Activated CD4-positive, alpha-beta T cell treated with anti-CD3 and anti-CD28 coated beads, Interleukin-2, amount 10 ng/mL, durations not matched to agents 24 days and 14 days (primary cell): ENCODE measurements at regions not wholly inside any gene's neighbourhood (a gene's known extent, or its start where the extent isn't known, plus 50 kb on each side); places are given as distances from the start of the nearest gene placed in this dataset.

Experiments used
- DNase-seq: peaks from one replicate; pipeline ENCODE4 v3.0.0; 2022
- H3K27ac Mint-ChIP-seq: one replicate; pipeline ENCODE4 v1.8.0; 2022; ENCODE audit warnings: mild to moderate bottlenecking, mixed read lengths
- H3K27me3 Mint-ChIP-seq: one replicate; pipeline ENCODE4 v1.8.0; 2022; ENCODE audit warnings: mixed read lengths
- H3K36me3 Mint-ChIP-seq: one replicate; pipeline ENCODE4 v1.8.0; 2022; ENCODE audit warnings: low read depth, mild to moderate bottlenecking, mixed read lengths
- H3K4me1 Mint-ChIP-seq: one replicate; pipeline ENCODE4 v1.8.0; 2021; ENCODE audit warnings: mixed read lengths
- H3K4me3 Mint-ChIP-seq: one replicate; pipeline ENCODE4 v1.8.0; 2022; ENCODE audit warnings: mild to moderate bottlenecking, moderate library complexity, mixed read lengths
- H3K9me3 Mint-ChIP-seq: one replicate; pipeline ENCODE4 v1.8.0; 2021; ENCODE audit warnings: mixed read lengths
- intact Hi-C: fragments of 100-400 bp; cut with micrococcal nuclease; formaldehyde crosslinking; loops from one replicate; pipeline ENCODE4 v1.15.1; 2023

DNA sequence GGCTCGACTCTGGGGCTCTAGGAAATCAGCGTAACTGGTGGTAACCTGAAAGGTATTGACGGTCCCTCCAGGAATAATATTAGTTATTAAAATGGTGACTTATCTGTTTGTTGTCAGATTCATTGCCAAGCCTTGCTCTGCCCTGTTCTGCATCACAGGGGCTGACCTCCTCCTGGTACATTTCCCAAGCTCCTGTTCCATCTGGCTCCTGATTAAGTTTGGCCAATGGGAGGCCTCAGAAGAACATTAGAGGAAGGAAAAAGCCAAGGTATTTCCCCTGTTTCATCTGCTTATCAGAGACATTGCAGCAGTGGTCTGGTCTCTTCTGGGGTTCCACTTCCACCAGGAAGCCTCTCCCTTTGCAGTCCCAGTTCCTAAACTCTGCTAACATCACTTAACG is 527.0 kb downstream of the TNS1 start:
- Mint-ChIP-seq H3K4me3 (no peak overlapping the region), H3K9me3 (no peaks in the 10 kb centered on the region)

DNA sequence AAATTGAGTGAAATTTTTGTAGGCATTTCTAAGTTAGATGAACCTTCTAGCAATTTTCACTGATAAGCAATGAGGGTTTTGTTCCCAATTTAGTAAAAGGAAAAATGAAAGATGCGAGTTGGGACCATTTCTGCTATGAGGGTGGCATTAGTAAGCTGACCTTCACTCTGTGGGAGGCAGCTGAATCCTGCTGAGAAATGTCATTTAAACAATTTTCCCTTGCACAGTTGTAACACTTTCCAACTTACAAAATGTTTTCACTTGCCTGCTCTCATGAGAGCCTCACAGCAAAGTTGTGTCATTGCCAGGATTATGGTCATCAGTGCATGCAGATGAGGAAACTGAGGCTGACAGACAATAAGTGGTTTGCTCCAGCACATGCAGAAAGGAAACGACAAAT is 527.7 kb downstream of the TNS1 start:
- Mint-ChIP-seq H3K36me3 (no peaks in the 10 kb centered on the region), H3K27ac (no peak overlapping the region)
- intact Hi-C loops, result no loop called here

More for the DNA sequence above, 527.0 kb downstream of the TNS1 start:
- Mint-ChIP-seq H3K27ac (no peak overlapping the region), H3K4me1 (no peaks in the 10 kb centered on the region), H3K36me3 (no peaks in the 10 kb centered on the region), H3K27me3 (no peaks in the 10 kb centered on the region)
- DNase-seq, result no peak
- intact Hi-C loops, result no loop called here

DNA sequence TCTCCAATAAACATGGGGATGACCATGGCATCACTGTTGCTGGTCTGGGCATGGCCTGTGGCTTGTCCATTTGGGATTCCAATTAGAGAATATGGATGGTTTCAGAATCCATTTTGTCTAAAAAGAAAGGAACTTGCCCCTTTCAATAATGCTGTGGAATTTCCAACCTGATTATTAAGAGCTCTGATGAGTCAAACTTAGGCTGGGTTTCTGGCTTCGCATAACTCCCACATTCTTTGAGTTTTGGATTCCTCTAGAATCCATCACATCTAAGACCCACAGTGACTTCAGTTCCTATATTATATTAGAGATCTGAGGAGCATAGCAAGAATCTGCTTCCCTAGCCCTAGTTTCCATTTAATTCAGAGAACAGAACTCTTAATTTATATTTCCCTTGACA is 531.5 kb downstream of the TNS1 start:
- Mint-ChIP-seq H3K36me3 (no peaks in the 10 kb centered on the region), H3K27ac (no peak overlapping the region), H3K27me3 (no peaks in the 10 kb centered on the region), H3K4me1 (no peaks in the 10 kb centered on the region), H3K9me3 (no peaks in the 10 kb centered on the region), H3K4me3 (no peak overlapping the region)
- intact Hi-C loops, result no loop called here
- no peak for DNase-seq

More for the DNA sequence above, 527.7 kb downstream of the TNS1 start:
- Mint-ChIP-seq H3K4me1 (no peaks in the 10 kb centered on the region), H3K4me3 (no peak overlapping the region), H3K9me3 (no peaks in the 10 kb centered on the region), H3K27me3 (no peaks in the 10 kb centered on the region)
- no peak for DNase-seq

DNA sequence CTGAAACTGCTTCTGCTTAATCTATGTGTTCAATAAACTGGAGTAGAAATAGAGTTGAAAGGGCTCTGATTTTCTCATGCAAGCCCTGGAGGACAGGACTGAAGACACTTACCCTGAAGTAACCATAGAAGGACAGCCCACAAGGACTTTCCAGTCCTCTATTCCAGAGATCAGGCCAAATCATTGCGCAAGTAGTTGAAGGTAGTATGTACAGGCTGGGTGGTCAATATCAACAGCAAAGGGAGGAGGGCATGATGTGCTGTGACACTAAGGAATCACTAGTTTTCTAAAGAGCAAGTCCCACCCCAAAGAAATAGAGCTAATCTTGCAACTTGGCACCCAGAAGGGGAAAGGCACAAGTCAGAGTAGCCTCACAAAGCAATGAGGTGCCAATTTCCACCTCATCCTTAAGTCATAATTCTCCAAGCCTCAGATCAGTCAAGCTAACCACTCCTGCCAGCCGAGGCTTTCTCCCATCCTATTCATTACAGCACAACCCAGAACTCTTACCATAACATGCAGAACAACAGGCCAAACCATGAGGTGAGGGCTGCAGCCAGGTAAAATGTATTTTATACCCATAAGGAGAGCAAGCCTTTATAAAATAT is 533.5 kb downstream of the TNS1 start:
- H3K4me3 Mint-ChIP-seq, result no peak overlapping the region
- no peaks in the 10 kb centered on the region for H3K27me3 Mint-ChIP-seq
- H3K9me3 Mint-ChIP-seq, result no peaks in the 10 kb centered on the region
- H3K27ac Mint-ChIP-seq, result no peak overlapping the region
- H3K4me1 Mint-ChIP-seq, result no peaks in the 10 kb centered on the region
- no peak for DNase-seq
- intact Hi-C loops, result no loop called here
- no peaks in the 10 kb centered on the region for H3K36me3 Mint-ChIP-seq

DNA sequence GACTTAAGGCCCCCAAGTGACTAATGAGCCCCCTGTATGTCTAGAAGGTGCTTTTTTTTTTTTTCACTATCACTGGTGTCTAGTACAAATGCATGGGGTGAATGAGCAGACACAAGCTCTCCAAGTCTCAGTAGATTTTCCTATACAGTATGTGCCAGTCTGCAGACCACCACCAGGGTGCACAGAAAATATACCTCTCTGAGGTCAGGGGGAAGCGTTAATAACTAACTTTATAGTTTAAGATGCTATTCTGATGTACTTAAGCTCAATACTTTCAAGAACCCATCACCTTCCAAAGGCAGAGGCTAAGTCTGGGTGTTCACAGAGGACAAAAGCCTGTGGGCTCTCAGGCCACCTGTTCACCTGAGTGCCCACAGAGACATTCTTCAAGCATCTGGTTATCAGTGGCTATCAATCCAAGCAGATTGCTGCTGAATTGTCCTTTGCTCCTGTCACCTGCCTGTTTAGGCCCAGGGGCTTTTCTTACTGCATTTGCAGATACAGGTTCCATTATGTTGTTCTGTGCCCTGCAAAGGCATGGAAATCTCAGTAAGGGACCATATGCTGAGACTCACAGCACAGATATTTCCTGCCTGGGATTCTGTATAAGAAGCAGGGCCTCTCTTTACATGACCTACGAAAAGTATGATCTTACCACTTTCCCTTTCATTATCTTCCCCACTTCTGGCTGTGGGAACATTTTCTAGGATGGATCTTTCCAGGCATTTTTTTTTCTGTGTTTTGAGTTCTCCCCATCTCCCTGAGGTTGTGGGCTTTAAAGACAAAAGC is 534.6 kb downstream of the TNS1 start:
- no peak overlapping the region for H3K27ac Mint-ChIP-seq
- H3K4me3 Mint-ChIP-seq, result no peak overlapping the region
- intact Hi-C loops, result no loop called here
- no peak for DNase-seq
- H3K27me3 Mint-ChIP-seq, result no peaks in the 10 kb centered on the region
- H3K4me1 Mint-ChIP-seq, result no peaks in the 10 kb centered on the region
- H3K36me3 Mint-ChIP-seq, result no peaks in the 10 kb centered on the region
- no peaks in the 10 kb centered on the region for H3K9me3 Mint-ChIP-seq

- Mint-ChIP-seq H3K27ac (no peak overlapping the region), H3K36me3 (no peaks in the 10 kb centered on the region), H3K4me3 (no peak overlapping the region), H3K4me1 (no peaks in the 10 kb centered on the region), H3K9me3 (no peaks in the 10 kb centered on the region), H3K27me3 (no peaks in the 10 kb centered on the region)
- DNase-seq, result no peak
- intact Hi-C loops, result no loop called here
Measured at GRCh38 chr2:217467331-217467730, 535.5 kb downstream of the TNS1 start.

GRCh38 chr2:217466805-217467204 is 536.0 kb downstream of the TNS1 start:
- no peak for DNase-seq
- H3K36me3 Mint-ChIP-seq, result no peaks in the 10 kb centered on the region
- no peaks in the 10 kb centered on the region for H3K27me3 Mint-ChIP-seq
- no peak overlapping the region for H3K27ac Mint-ChIP-seq
- intact Hi-C loops, result no loop called here
- no peak overlapping the region for H3K4me3 Mint-ChIP-seq
- no peaks in the 10 kb centered on the region for H3K4me1 Mint-ChIP-seq
- H3K9me3 Mint-ChIP-seq, result no peaks in the 10 kb centered on the region

GRCh38 chr2:217466104-217466503 is 536.7 kb downstream of the TNS1 start:
- Mint-ChIP-seq H3K9me3 (no peaks in the 10 kb centered on the region), H3K4me1 (no peaks in the 10 kb centered on the region), H3K27me3 (no peaks in the 10 kb centered on the region), H3K27ac (no peak overlapping the region), H3K36me3 (no peaks in the 10 kb centered on the region), H3K4me3 (no peak overlapping the region)
- no peak for DNase-seq
- intact Hi-C loops, result no loop called here

DNA sequence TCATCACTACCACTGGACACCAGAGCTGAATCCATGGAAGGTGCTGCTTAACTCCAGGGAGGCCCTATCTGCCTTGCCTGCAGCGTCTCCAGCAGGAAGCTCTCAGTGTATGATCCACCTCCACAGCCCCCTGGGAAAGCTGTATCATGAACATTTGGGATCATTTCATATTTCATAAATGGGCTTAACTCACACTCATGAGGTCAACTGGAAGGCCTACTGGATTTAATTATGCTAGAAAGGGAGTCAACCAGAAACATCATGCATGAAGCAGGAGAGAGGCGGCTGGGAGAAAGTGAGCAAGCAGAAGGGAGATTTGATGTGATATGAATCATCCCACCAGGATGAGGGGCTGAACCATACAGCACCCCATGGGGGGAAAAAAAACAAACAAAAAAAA is 537.7 kb downstream of the TNS1 start:
- no peaks in the 10 kb centered on the region for H3K9me3 Mint-ChIP-seq
- H3K27me3 Mint-ChIP-seq, result no peaks in the 10 kb centered on the region
- H3K36me3 Mint-ChIP-seq, result no peaks in the 10 kb centered on the region
- H3K4me1 Mint-ChIP-seq, result no peaks in the 10 kb centered on the region
- intact Hi-C loops, result no loop called here
- no peak overlapping the region for H3K4me3 Mint-ChIP-seq
- DNase-seq, result no peak
- no peak overlapping the region for H3K27ac Mint-ChIP-seq

GRCh38 chr2:217463402-217464075 is 539.3 kb downstream of the TNS1 start:
- intact Hi-C loops, result no loop called here
- no peak for DNase-seq
- no peaks in the 10 kb centered on the region for H3K27me3 Mint-ChIP-seq
- H3K9me3 Mint-ChIP-seq, result no peaks in the 10 kb centered on the region
- no peak overlapping the region for H3K4me3 Mint-ChIP-seq
- H3K36me3 Mint-ChIP-seq, result no peaks in the 10 kb centered on the region
- H3K4me1 Mint-ChIP-seq, result no peaks in the 10 kb centered on the region
- H3K27ac Mint-ChIP-seq, result no peak overlapping the region

DNA sequence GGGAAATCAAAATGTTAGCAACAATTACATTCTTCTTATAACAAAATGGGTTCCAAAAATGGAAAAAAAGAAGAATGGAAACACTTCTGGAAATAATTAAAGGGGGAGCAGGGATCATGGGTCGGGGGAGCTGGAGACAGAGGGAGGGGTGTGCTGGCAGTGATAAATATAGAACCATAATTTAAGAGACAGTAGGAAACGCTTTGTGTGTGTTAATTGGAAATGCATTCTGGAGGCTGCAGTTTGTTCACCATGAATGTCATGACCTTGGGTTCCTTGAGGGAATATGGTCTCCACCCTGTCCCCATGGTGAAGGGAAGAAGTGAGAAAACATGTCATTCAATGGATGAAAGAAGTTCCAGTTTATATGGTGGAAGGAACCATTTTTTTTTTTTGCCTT is 540.7 kb downstream of the TNS1 start:
- H3K27ac Mint-ChIP-seq, result no peak overlapping the region
- no peaks in the 10 kb centered on the region for H3K9me3 Mint-ChIP-seq
- no peaks in the 10 kb centered on the region for H3K36me3 Mint-ChIP-seq
- H3K27me3 Mint-ChIP-seq, result no peaks in the 10 kb centered on the region
- intact Hi-C loops, result no loop called here
- H3K4me3 Mint-ChIP-seq, result no peak overlapping the region
- DNase-seq, result no peak
- H3K4me1 Mint-ChIP-seq, result no peaks in the 10 kb centered on the region

GRCh38 chr2:217461674-217462073 is 541.1 kb downstream of the TNS1 start:
- no peak for DNase-seq
- Mint-ChIP-seq H3K4me1 (no peaks in the 10 kb centered on the region), H3K4me3 (no peak overlapping the region), H3K27ac (no peak overlapping the region), H3K36me3 (no peaks in the 10 kb centered on the region), H3K9me3 (no peaks in the 10 kb centered on the region), H3K27me3 (no peaks in the 10 kb centered on the region)
- intact Hi-C loops, result no loop called here

DNA sequence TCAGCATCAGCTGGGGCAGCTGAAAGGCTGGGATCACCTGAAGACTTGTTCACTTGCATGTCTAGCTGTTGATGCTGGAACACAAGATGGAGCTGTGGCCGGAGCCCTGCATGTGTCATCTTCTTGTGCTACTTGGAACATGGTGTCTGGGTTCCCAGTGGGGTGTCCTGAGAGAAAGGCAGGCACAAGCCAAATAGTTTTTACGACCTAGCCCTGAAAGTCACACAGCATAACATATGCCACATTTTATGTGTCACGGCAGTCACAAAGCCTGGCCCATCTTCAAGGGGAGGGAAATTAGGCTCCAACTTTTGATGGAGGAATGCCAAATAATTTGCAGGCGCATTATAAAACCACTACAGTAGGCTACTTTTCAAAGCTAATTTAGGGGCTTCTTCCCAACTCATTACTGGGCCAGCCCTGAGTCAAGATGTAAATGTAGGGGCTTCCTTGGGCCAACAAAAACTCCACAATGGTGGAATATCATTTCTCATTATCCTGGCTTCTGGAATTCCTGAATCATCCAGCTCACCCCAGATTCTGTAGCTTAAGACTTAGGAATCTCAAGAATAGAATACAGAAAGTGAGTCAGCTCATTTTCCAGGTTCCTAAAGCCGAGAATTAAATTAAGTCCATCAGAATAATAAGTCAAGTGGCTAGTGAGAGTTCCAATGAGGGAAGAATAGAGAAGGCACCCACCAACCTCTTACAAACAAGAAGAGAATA is 543.0 kb downstream of the TNS1 start:
- Mint-ChIP-seq H3K4me3 (no peak overlapping the region), H3K36me3 (no peaks in the 10 kb centered on the region), H3K27ac (no peak overlapping the region), H3K27me3 (peaks cover 1% of the 10 kb centered on the region), H3K4me1 (no peaks in the 10 kb centered on the region), H3K9me3 (no peaks in the 10 kb centered on the region)
- intact Hi-C loops, result no loop called here
- no peak for DNase-seq

- no peaks in the 10 kb centered on the region for H3K9me3 Mint-ChIP-seq
- no peak for DNase-seq
- H3K4me3 Mint-ChIP-seq, result no peak overlapping the region
- no peaks in the 10 kb centered on the region for H3K36me3 Mint-ChIP-seq
- H3K27me3 Mint-ChIP-seq, result peaks cover 1% of the 10 kb centered on the region
- H3K27ac Mint-ChIP-seq, result no peak overlapping the region
- no peaks in the 10 kb centered on the region for H3K4me1 Mint-ChIP-seq
- intact Hi-C loops, result no loop called here
Measured at GRCh38 chr2:217459016-217459415, 543.8 kb downstream of the TNS1 start.
